ENCODE measurements at regions not wholly inside any gene's neighbourhood (a gene's known extent, or its start where the extent isn't known, plus 50 kb on each side); places are given as distances from the start of the nearest gene placed in this dataset.

DNA sequence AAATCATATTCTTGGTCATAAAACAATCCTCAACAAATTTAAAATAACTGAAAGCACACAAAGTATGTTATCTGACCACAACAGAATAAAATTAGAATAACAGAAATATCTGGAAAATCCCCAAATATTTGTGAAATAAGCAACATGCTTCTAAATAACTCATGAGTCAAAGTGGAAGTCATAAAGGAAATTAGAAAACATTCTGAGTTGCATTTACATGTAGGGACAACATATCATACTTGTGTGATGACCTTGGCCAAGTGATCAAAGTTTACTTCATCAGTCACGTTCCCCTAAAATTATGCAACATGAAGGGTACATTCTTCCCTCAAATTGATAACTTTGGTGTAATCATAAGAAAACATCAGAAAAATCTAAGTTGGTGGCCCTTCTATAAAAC lies 64.7 kb downstream of the CSF2 start:
- Histone ChIP-seq H3K4me1 (no peaks in the 10 kb centered on the region), H3K36me3 (no peaks in the 10 kb centered on the region), H3K27me3 (replicated peaks in 1 of 7) (peaks cover 0 to 7% (median 0%) of the 10 kb centered on the region in 7 donors), H3K9me3 (peaks cover 9 to 25% (median 20%) of the 10 kb centered on the region in 8 donors), H3K27ac (no peak overlapping the region), H3K4me3 (no peak overlapping the region)
- no peak for DNase-seq
- 43 to 66% (median 49%) methylated on average over 1 of the region's 1 CpG for WGBS, 5 donors
- intact Hi-C loops (cut with DNase I; ENCODE audit: low total_unique reads), result no loop called here
- TF ChIP-seq, protein P1, sequence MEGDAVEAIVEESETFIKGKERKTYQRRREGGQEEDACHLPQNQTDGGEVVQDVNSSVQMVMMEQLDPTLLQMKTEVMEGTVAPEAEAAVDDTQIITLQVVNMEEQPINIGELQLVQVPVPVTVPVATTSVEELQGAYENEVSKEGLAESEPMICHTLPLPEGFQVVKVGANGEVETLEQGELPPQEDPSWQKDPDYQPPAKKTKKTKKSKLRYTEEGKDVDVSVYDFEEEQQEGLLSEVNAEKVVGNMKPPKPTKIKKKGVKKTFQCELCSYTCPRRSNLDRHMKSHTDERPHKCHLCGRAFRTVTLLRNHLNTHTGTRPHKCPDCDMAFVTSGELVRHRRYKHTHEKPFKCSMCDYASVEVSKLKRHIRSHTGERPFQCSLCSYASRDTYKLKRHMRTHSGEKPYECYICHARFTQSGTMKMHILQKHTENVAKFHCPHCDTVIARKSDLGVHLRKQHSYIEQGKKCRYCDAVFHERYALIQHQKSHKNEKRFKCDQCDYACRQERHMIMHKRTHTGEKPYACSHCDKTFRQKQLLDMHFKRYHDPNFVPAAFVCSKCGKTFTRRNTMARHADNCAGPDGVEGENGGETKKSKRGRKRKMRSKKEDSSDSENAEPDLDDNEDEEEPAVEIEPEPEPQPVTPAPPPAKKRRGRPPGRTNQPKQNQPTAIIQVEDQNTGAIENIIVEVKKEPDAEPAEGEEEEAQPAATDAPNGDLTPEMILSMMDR (IDR thresholded peaks at IDR 0.05 in 8 of 11, conservative IDR thresholded peaks at IDR 0.05 in 3 of 11), result no peak
- TF ChIP-seq POLR2AphosphoS5 (IDR thresholded peaks at IDR 0.05) (no peak), POLR2A (IDR thresholded peaks at IDR 0.05) (no peak)
